Mesendoderm (in vitro differentiated cells): ENCODE measurements at regions not wholly inside any gene's neighbourhood (a gene's known extent, or its start where the extent isn't known, plus 50 kb on each side); places are given as distances from the start of the nearest gene placed in this dataset.

Experiments
- DNase-seq: peaks from one replicate; pipeline ENCODE4 v3.0.0; 2013
- H2AK5ac ChIP-seq: 2 replicates; pipeline ENCODE4 v1.6.1; 2013; ENCODE audit warnings: low read length, inconsistent platforms
- H2BK120ac ChIP-seq: 2 replicates; pipeline ENCODE4 v1.6.1; 2013; ENCODE audit warnings: low read depth, mild to moderate bottlenecking, low read length, moderate library complexity, mixed read lengths
- H2BK15ac ChIP-seq: replicated peaks from 2 replicates; pipeline ENCODE4 v1.6.1; 2013; ENCODE audit warnings: low read depth, mild to moderate bottlenecking, moderate library complexity
- H2BK5ac ChIP-seq: 2 replicates; pipeline ENCODE4 v1.6.1; 2013; ENCODE audit warnings: low read length, inconsistent platforms
- H3K18ac ChIP-seq: 2 replicates; pipeline ENCODE4 v1.6.1; 2013; ENCODE audit warnings: mild to moderate bottlenecking, low read length, mixed read lengths
- H3K23ac ChIP-seq: one replicate; pipeline ENCODE4 v1.6.1; 2013; ENCODE audit warnings: low read length
- H3K27ac ChIP-seq: 2 replicates; pipeline ENCODE4 v1.5.1; 2013; ENCODE audit warnings: low read depth, mild to moderate bottlenecking, inconsistent platforms, low read length, moderate library complexity
- H3K27me3 ChIP-seq: 2 replicates; pipeline ENCODE4 v1.6.1; 2013; ENCODE audit warnings: low read length, control low read depth, mild to moderate bottlenecking, inconsistent platforms; ENCODE audit not compliant: insufficient read depth, poor library complexity
- H3K36me3 ChIP-seq: 2 replicates; pipeline ENCODE4 v1.6.1; 2013; ENCODE audit warnings: low read length, inconsistent platforms; ENCODE audit not compliant: control insufficient read depth, insufficient read depth
- H3K4ac ChIP-seq: one replicate; pipeline ENCODE4 v1.6.1; 2013; ENCODE audit warnings: low read depth, mild to moderate bottlenecking, low read length, moderate library complexity
- H3K4me1 ChIP-seq: 2 replicates; pipeline ENCODE4 v1.6.1; 2013; ENCODE audit warnings: low read depth, low read length, inconsistent platforms; ENCODE audit not compliant: control insufficient read depth
- H3K4me2 ChIP-seq: 2 replicates; pipeline ENCODE4 v1.6.1; 2013; ENCODE audit warnings: low read length
- H3K4me3 ChIP-seq: 2 replicates; pipeline ENCODE4 v1.5.1; 2013; ENCODE audit warnings: mild to moderate bottlenecking, low read length
- H3K56ac ChIP-seq: one replicate; pipeline ENCODE4 v1.6.1; 2013; ENCODE audit warnings: low read length
- H3K79me1 ChIP-seq: 2 replicates; pipeline ENCODE4 v1.6.1; 2013; ENCODE audit warnings: low read length, inconsistent platforms
- H3K79me2 ChIP-seq: 2 replicates; pipeline ENCODE4 v1.6.1; 2013; ENCODE audit warnings: mild to moderate bottlenecking, low read length; ENCODE audit not compliant: control insufficient read depth, insufficient read depth
- H3K9ac ChIP-seq: 2 replicates; pipeline ENCODE4 v1.6.1; 2013; ENCODE audit warnings: low read length, inconsistent platforms
- H4K5ac ChIP-seq: one replicate; pipeline ENCODE4 v1.6.1; 2013; ENCODE audit warnings: low read length
- H4K8ac ChIP-seq: one replicate; pipeline ENCODE4 v1.6.1; 2013; ENCODE audit warnings: low read depth, mild to moderate bottlenecking, control low read depth, low read length, moderate library complexity
- WGBS: extraction: QIAGEN DNeasy Blood & Tissue Kit; methylation state at CpG from one replicate; pipeline ENCODE4 v1.1.7; 2013; ENCODE audit warnings: low lambda C conversion rate, missing lambda C conversion rate; ENCODE audit not compliant: insufficient coverage; ENCODE audit errors: extremely low coverage; 5-methylcytosine and 5-hydroxymethylcytosine counted together

DNA sequence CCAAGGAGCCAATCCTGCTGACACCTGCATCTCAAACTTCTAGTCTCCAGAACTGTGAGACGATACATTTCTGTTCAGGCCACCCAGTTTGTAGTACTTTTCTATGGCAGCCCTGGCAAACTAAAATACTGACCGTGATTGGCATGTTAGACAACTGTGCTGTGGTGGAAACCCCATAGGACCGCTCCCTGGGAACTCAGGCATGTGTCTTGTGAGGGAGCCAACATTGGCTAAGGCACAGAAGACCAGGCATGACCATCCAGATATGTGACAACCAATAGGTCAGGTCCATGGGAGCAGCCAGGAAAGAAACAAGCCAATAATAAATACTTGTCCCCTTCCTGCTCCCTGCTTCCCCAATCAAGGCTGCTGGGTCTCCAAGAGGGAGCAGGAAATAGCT is 101.4 kb upstream of the MPDZ start:
- Histone ChIP-seq H3K4me2 (no peak overlapping the region), H4K5ac (no peak overlapping the region), H3K4ac (no peak overlapping the region), H3K4me1 (no peaks in the 10 kb centered on the region), H3K18ac (no peak overlapping the region), H2BK15ac (no peak overlapping the region), H3K79me1 (no peaks in the 10 kb centered on the region), H2BK5ac (no peak overlapping the region), H3K4me3 (no peak overlapping the region), H3K56ac (no peak overlapping the region), H3K36me3 (no peaks in the 10 kb centered on the region), H3K27me3 (no peaks in the 10 kb centered on the region), H3K23ac (no peak overlapping the region), H3K9ac (no peak overlapping the region), H2AK5ac (no peak overlapping the region), H3K79me2 (no peaks in the 10 kb centered on the region), H3K27ac (no peak overlapping the region), H4K8ac (no peak overlapping the region), H2BK120ac (no peak overlapping the region)
- DNase-seq, result no peak
- no CpG with 5 or more reads among the region's 3 CpGs for WGBS

GRCh38 chr9:13378154-13378553 is 98.7 kb upstream of the MPDZ start:
- no CpG with 5 or more reads among the region's 2 CpGs for WGBS

DNA sequence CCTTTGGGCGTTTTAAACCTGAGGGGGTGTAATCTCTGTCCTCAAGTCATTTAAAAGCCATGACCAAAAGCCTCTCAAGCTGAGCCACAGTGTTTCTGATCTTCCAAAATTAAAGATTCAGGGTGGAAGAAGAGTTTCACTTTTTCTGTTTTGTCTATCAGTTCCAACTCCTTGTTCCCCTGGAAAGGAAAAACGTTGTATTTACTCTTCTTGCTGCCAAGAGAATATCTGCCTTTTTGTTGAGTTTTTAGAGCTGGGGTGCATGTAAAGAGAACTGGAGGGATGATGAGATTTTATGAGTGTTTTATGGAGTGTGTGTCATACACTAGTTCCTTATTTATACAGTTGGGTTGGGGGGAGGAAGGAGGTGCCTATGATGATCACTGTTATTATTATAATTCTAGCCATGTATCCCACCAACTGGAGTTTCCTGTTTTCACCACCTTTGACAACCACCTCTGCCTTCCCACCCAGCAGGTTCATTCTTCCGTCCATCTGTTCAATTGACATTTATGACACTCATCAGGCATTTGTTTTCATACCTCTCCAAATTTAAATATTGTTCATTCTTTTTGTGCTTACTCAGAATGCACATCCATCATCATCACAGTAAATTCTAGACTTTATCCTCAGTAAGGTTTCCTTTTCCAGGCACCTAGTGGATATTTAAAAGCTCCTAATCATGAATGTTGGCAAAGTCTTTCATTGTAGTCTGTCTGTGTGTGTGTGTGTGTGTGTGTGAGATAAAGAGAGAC is 97.9 kb upstream of the MPDZ start:
- Histone ChIP-seq H2BK120ac (no peak overlapping the region), H3K27ac (no peak overlapping the region), H4K5ac (no peak overlapping the region), H3K23ac (no peak overlapping the region), H3K18ac (no peak overlapping the region), H3K36me3 (no peaks in the 10 kb centered on the region), H2BK5ac (no peak overlapping the region), H4K8ac (no peak overlapping the region), H3K9ac (no peak overlapping the region), H3K27me3 (no peaks in the 10 kb centered on the region), H3K4me1 (no peaks in the 10 kb centered on the region), H3K79me2 (no peaks in the 10 kb centered on the region), H3K4ac (no peak overlapping the region), H3K79me1 (no peaks in the 10 kb centered on the region), H3K56ac (no peak overlapping the region), H2BK15ac (no peak overlapping the region), H3K4me3 (no peak overlapping the region), H2AK5ac (no peak overlapping the region), H3K4me2 (no peak overlapping the region)
- WGBS, result no CpG with 5 or more reads among the region's 3 CpGs
- no peak for DNase-seq

More at GRCh38 chr9:13378154-13378553, 98.7 kb upstream of the MPDZ start:
- no peak overlapping the region for H2BK120ac ChIP-seq
- no peaks in the 10 kb centered on the region for H3K4me1 ChIP-seq
- no peak overlapping the region for H3K9ac ChIP-seq
- H3K36me3 ChIP-seq, result no peaks in the 10 kb centered on the region
- no peak overlapping the region for H3K27ac ChIP-seq
- H3K79me1 ChIP-seq, result no peaks in the 10 kb centered on the region
- H3K27me3 ChIP-seq, result no peaks in the 10 kb centered on the region
- H2BK5ac ChIP-seq, result no peak overlapping the region
- no peak overlapping the region for H3K23ac ChIP-seq
- no peak overlapping the region for H3K56ac ChIP-seq
- H3K18ac ChIP-seq, result no peak overlapping the region
- H2BK15ac ChIP-seq, result no peak overlapping the region
- H4K8ac ChIP-seq, result no peak overlapping the region
- DNase-seq, result no peak
- H2AK5ac ChIP-seq, result no peak overlapping the region
- H4K5ac ChIP-seq, result no peak overlapping the region
- no peak overlapping the region for H3K4ac ChIP-seq
- H3K4me3 ChIP-seq, result no peak overlapping the region
- no peaks in the 10 kb centered on the region for H3K79me2 ChIP-seq
- H3K4me2 ChIP-seq, result no peak overlapping the region

DNA sequence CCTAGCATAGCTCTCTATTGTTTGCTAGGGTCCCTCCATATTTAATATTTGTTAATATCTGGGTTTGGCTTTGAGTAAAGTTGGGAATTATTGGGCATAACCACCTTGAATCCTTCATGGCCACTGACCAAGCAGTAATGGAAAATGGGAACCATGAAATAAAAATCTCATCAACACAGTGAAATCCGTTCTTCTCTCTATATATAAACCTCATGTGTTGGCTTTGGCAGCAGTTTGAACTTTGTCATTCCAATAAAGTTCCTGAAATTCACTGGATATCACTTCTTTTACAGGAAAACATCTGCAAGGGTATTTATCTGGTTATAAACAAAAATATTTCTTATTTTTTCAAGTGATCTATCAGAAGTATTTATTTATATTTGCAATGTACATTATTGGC is 93.0 kb upstream of the MPDZ start:
- WGBS, result no CpG with 5 or more reads among the region's 1 CpG
- H3K4me3 ChIP-seq, result no peak overlapping the region
- H3K27ac ChIP-seq, result no peak overlapping the region
- H3K4ac ChIP-seq, result no peak overlapping the region
- H3K23ac ChIP-seq, result no peak overlapping the region
- H2BK15ac ChIP-seq, result no peak overlapping the region
- H2BK120ac ChIP-seq, result no peak overlapping the region
- no peaks in the 10 kb centered on the region for H3K27me3 ChIP-seq
- H3K9ac ChIP-seq, result no peak overlapping the region
- H3K36me3 ChIP-seq, result no peaks in the 10 kb centered on the region
- no peak overlapping the region for H2AK5ac ChIP-seq
- H3K56ac ChIP-seq, result no peak overlapping the region
- DNase-seq, result no peak
- no peak overlapping the region for H3K18ac ChIP-seq
- no peaks in the 10 kb centered on the region for H3K79me1 ChIP-seq
- H4K8ac ChIP-seq, result no peak overlapping the region
- no peak overlapping the region for H2BK5ac ChIP-seq
- H3K4me2 ChIP-seq, result no peak overlapping the region
- no peak overlapping the region for H4K5ac ChIP-seq
- H3K4me1 ChIP-seq, result no peaks in the 10 kb centered on the region
- H3K79me2 ChIP-seq, result no peaks in the 10 kb centered on the region

- DNase-seq, result no peak
- H2BK15ac ChIP-seq, result no peak overlapping the region
- H3K4ac ChIP-seq, result peak overlapping the region; percentile 31
- no peak overlapping the region for H4K8ac ChIP-seq
- H4K5ac ChIP-seq, result no peak overlapping the region
- no peak overlapping the region for H2AK5ac ChIP-seq
- no peaks in the 10 kb centered on the region for H3K79me1 ChIP-seq
- no CpG with 5 or more reads among the region's 4 CpGs for WGBS
- H3K23ac ChIP-seq, result no peak overlapping the region
- H2BK120ac ChIP-seq, result no peak overlapping the region
- no peaks in the 10 kb centered on the region for H3K27me3 ChIP-seq
- no peak overlapping the region for H3K4me3 ChIP-seq
- no peak overlapping the region for H3K4me2 ChIP-seq
- H2BK5ac ChIP-seq, result no peak overlapping the region
- no peak overlapping the region for H3K9ac ChIP-seq
- H3K36me3 ChIP-seq, result no peaks in the 10 kb centered on the region
- H3K18ac ChIP-seq, result no peak overlapping the region
- no peaks in the 10 kb centered on the region for H3K79me2 ChIP-seq
- no peaks in the 10 kb centered on the region for H3K4me1 ChIP-seq
- no peak overlapping the region for H3K56ac ChIP-seq
- H3K27ac ChIP-seq, result no peak overlapping the region
These were observed 89.9 kb upstream of the MPDZ start for GRCh38 chr9:13369431-13369830.

GRCh38 chr9:13367784-13368183 is 88.3 kb upstream of the MPDZ start:
- no peak overlapping the region for H3K9ac ChIP-seq
- DNase-seq, result no peak
- no peak overlapping the region for H2AK5ac ChIP-seq
- no peaks in the 10 kb centered on the region for H3K79me1 ChIP-seq
- H3K27ac ChIP-seq, result no peak overlapping the region
- H3K23ac ChIP-seq, result no peak overlapping the region
- no peak overlapping the region for H4K5ac ChIP-seq
- WGBS, result no CpG with 5 or more reads among the region's 4 CpGs
- H3K27me3 ChIP-seq, result no peaks in the 10 kb centered on the region
- H3K4me2 ChIP-seq, result no peak overlapping the region
- no peak overlapping the region for H4K8ac ChIP-seq
- H2BK5ac ChIP-seq, result no peak overlapping the region
- H3K18ac ChIP-seq, result no peak overlapping the region
- no peaks in the 10 kb centered on the region for H3K36me3 ChIP-seq
- H3K4me1 ChIP-seq, result no peaks in the 10 kb centered on the region
- H3K79me2 ChIP-seq, result no peaks in the 10 kb centered on the region
- H3K56ac ChIP-seq, result no peak overlapping the region
- no peak overlapping the region for H2BK15ac ChIP-seq
- no peak overlapping the region for H2BK120ac ChIP-seq
- no peak overlapping the region for H3K4me3 ChIP-seq
- no peak overlapping the region for H3K4ac ChIP-seq
